ENCODE measurements at regions not wholly inside any gene's neighbourhood (a gene's known extent, or its start where the extent isn't known, plus 50 kb on each side); places are given as distances from the start of the nearest gene placed in this dataset.

DNA sequence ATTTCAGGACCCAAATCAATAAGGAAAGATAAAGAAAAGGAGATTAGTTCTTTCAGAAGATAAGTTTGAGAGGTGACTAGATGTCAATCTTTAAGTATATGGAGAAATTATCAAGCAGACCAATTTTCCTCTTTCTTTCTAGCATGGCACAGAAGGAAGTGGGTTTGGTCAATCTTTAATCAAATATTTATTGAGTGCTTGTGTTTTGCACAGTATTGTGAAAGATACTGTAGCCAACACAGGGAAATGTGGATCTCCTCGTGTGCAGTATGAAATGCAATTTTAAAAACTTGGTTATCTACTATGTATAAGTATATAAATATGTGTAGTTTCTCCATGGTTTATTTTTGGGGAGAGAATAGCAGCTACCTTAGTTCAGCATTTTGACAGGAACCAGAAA is 655.2 kb downstream of the RAPGEF2 start:
- no peak for TF ChIP-seq CTCF (IDR thresholded peaks at IDR 0.05)
- no peak for TF ChIP-seq POLR2A (IDR thresholded peaks at IDR 0.05; ENCODE audit: low read length)
- TF ChIP-seq CHD2 (IDR thresholded peaks at IDR 0.05; ENCODE audit: low read length, partially characterized antibody) = no peak
- no peak for TF ChIP-seq RNF2 (IDR thresholded peaks at IDR 0.05; ENCODE audit: borderline replicate concordance, low read depth)
- no peak for TF ChIP-seq PBX3 (IDR thresholded peaks at IDR 0.05)
- TF ChIP-seq MAX (IDR thresholded peaks at IDR 0.05) = no peak
- TF ChIP-seq, protein P1, sequence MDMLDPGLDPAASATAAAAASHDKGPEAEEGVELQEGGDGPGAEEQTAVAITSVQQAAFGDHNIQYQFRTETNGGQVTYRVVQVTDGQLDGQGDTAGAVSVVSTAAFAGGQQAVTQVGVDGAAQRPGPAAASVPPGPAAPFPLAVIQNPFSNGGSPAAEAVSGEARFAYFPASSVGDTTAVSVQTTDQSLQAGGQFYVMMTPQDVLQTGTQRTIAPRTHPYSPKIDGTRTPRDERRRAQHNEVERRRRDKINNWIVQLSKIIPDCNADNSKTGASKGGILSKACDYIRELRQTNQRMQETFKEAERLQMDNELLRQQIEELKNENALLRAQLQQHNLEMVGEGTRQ (IDR thresholded peaks at IDR 0.05) = no peak
- TF ChIP-seq, protein P2, sequence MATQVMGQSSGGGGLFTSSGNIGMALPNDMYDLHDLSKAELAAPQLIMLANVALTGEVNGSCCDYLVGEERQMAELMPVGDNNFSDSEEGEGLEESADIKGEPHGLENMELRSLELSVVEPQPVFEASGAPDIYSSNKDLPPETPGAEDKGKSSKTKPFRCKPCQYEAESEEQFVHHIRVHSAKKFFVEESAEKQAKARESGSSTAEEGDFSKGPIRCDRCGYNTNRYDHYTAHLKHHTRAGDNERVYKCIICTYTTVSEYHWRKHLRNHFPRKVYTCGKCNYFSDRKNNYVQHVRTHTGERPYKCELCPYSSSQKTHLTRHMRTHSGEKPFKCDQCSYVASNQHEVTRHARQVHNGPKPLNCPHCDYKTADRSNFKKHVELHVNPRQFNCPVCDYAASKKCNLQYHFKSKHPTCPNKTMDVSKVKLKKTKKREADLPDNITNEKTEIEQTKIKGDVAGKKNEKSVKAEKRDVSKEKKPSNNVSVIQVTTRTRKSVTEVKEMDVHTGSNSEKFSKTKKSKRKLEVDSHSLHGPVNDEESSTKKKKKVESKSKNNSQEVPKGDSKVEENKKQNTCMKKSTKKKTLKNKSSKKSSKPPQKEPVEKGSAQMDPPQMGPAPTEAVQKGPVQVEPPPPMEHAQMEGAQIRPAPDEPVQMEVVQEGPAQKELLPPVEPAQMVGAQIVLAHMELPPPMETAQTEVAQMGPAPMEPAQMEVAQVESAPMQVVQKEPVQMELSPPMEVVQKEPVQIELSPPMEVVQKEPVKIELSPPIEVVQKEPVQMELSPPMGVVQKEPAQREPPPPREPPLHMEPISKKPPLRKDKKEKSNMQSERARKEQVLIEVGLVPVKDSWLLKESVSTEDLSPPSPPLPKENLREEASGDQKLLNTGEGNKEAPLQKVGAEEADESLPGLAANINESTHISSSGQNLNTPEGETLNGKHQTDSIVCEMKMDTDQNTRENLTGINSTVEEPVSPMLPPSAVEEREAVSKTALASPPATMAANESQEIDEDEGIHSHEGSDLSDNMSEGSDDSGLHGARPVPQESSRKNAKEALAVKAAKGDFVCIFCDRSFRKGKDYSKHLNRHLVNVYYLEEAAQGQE (IDR thresholded peaks at IDR 0.05) = no peak
- no peak for TF ChIP-seq NR3C1 (IDR thresholded peaks at IDR 0.05)
- TF ChIP-seq, protein P3, sequence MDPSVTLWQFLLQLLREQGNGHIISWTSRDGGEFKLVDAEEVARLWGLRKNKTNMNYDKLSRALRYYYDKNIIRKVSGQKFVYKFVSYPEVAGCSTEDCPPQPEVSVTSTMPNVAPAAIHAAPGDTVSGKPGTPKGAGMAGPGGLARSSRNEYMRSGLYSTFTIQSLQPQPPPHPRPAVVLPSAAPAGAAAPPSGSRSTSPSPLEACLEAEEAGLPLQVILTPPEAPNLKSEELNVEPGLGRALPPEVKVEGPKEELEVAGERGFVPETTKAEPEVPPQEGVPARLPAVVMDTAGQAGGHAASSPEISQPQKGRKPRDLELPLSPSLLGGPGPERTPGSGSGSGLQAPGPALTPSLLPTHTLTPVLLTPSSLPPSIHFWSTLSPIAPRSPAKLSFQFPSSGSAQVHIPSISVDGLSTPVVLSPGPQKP (IDR thresholded peaks at IDR 0.05; ENCODE audit: low read depth, low read length) = no peak
- no peak for TF ChIP-seq POLR2AphosphoS2 (conservative IDR thresholded peaks at IDR 0.05; ENCODE audit: low read length)
